GM18519 (cell line): ENCODE measurements at regions not wholly inside any gene's neighbourhood (a gene's known extent, or its start where the extent isn't known, plus 50 kb on each side); places are given as distances from the start of the nearest gene placed in this dataset.

Source experiments
- ATAC-seq: cut with Tn5 transposase; IDR thresholded peaks from one replicate; pipeline ENCODE4 v1.9.1; 2021; ENCODE audit warnings: mild to moderate bottlenecking, moderate library complexity; ENCODE audit not compliant: unreplicated experiment, low FRiP score

DNA sequence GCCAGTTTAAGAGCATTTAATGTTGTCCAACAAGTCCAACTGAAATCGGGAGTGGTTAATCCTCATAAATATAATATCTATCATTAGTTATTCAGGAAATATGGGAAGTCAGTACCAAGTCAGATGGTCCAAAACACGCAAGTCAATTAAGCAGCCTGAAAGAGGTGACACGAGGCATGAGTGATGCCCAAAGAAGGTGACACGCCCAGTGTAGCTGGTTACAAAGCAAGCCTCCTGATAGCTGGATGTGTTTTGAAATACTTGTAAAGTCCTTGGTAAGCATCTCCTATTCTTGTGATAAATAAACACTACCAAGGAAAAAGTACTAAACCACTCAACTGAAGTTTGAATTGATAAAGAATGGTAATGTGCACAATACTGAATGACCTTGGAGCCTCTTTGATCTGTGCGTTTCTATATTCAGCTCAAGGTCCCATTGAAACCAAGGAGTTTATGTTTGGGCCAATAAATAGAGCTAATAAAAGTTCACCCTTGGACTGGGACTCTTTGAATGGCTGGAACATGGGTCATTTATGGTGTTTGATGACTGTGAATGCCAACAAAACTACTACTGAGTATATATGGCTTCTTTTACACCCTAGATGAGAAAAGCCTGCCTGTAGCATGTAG is 93.2 kb upstream of the KLF3 start:
- no peak for ATAC-seq

GRCh38 chr4:38572793-38573192 is 91.2 kb upstream of the KLF3 start:
- ATAC-seq, result no peak

DNA sequence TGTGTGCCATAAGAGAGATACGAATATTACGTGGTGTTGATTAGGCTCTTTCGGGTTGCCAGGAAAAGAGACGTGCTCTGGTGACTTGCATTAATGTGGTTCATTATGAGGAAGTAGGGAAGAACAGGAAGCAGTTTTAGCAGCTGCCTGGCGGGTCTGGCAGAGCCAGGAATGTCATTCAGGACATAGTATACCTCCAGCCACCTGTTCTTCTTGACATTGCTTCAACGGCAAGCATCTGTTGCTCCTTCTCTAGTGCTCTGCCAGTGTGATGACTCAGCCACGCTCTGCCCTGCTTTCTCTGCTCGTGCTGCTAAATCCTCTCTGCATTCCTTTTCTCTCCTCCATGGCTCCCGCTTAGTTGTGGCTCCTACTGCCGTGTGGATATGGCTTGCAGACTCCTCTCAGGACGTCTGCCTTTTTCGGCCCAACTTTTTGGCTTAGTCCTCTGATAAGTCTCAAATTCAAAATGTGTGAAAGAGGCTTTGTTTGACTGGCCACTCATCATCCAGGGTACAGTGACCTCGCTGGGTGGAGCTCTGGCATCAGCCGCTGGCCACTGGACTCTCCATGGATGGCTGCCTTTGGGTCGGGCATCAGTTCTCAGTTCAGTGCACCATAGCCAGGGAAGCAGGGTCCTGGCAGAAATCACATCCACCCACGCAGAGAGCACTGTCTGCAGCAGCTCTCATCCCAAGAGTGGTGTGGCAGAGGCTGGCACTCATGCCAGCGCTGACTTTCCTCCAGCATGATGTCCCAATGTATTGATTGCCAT is 89.3 kb upstream of the KLF3 start:
- ATAC-seq, result no peak

DNA sequence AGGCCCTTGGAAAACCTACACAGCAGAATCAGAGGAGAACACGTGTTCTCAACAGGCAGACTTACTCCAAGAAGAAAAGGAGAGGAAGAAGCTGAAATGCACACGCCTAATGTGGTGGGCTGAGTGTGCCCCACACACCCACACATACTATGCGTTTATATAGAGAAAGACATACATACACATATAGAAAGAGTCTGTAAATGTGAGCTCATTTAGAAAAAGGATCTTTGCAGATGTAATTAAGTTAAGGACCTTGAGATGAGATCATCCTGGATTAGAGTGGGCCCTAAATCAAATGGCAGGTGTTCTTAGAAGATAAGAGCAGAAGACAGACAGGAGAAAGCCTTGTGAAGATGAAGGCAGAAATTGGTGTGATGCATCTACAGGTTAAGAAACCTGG is 87.2 kb upstream of the KLF3 start:
- ATAC-seq, result no peak

- no peak for ATAC-seq
Measured at GRCh38 chr4:38577462-38577861, 86.5 kb upstream of the KLF3 start.

DNA sequence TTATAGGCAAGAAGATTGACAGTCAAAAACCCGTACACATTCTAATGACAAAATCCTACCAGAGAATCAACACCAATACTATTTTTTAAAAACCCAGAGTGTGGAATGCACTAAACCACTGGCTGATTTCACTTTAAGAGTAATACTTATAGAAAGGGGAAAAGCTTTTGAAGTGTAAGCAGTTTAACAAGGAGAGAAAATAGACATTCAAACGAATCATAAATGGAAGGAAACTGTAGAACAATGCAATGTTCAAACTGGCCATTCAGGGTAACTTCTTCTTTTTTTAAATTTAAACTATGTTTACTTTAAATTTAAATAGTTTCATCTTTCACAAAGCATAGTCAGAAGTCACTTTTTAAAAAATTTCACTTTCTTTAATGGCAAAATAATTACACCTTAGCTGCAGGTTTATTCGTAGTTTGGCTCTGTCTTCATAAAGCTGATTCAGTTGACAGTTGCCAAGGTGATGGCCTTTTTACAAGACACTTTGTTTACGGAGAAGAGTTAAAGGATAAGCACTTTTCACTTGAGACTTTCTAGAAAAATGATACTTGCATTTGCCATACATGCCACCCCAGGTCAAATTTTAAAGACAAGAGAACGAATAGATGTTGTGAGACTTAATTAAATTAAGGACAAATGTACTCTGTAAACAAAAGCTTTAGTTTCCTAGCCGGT is 82.4 kb upstream of the KLF3 start:
- ATAC-seq, result no peak

DNA sequence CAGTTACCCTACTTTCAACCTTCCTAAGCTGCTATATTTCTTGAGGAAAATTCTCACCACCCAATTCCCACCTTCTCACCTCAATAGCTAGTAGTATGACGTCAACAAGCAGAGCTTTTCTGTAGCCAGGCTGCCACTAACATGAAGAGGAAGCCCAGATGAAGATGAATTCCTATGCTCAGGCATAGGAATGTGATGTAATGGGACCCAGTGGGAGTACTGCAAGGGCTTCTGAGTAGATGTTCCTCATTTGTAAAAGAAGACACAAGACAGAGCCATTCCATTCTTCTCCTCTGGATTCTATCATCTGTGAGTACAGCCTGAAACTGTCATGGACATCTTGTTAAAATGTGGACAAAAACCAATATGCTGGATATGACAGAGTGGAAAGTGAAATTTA is 81.6 kb upstream of the KLF3 start:
- no peak for ATAC-seq

DNA sequence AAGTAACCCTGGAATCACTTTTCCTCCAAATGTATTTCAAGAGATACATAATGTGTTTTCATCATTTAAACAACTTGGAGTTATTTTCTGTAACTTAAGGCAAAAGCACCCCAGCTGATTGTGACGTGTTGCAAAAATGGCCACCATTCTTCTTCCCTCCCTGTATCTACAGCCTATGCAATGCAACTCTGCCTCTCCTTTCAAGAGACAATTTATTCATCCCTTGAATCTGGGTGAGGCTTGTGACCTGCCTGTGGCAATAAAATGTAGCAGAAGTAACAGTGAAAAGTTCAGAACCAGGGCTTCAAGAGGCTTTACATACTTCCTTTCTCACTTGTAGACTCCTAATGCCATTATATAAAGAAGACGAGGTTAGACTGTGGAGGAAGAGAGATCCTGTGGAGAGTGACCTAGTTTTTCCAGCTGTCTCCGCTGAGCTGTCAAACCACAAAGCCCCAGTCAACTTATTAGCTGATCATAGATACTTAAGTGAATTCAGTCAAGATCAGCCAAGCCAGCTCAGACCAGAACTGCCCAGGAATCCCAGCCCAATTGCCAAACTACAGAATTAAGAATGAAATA is 81.0 kb upstream of the KLF3 start:
- no peak for ATAC-seq

DNA sequence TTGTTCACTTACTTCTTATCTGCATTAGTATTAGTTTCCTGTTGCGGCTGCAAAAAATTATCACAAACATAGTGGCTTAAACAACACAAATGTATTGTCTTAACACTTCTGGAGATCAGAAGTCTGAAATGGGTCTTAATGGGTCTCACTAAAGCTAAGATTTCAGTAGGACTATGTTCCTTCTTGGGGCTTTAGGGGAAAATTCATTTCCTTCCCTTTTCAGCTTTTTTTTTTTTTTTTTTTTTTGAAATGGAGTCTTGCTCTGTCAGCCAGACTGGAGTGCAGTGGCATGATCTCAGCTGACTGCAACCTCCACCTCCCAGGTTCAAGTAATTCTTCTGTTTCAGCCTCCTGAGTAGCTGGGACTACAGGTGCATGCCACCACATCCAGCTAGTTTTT is 78.1 kb upstream of the KLF3 start:
- ATAC-seq, result no peak

- ATAC-seq, result no peak
Measured at GRCh38 chr4:38587106-38587505, 76.9 kb upstream of the KLF3 start.

GRCh38 chr4:38590046-38590445 is 74.0 kb upstream of the KLF3 start:
- no peak for ATAC-seq

DNA sequence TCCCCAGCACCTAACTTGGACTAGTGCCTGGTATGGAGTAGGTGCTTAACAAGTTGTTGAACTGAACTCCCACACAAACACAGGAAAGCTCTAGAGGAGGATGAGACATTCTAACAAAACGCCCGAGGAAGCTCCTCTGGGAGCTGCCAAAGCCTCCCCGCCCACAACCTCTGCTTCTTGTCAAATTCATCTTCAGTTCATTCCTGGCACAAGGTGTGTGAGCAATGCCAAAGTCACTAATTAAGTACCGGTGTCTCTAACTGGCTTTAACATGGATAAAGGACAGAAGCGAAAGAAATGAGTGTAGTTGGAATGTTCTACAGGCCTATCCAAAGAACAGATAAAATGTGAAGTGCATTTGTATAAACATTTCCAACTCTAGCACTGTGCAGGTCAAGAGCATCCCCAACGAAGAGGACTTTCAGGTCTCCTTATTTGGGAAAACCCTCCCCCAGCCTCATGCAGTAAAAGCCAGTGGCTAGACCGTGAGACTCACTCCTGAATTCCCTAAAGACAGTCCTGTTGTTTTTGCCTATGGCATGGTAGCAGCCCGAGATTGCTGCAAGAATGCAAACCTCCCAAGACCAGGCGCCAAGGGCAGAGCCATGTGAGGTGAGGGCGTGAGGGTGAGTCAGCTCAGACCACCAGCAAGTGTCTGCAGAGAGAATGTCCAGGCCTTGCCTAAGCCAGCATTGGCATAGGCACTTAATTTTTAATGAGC is 72.2 kb upstream of the KLF3 start:
- no peak for ATAC-seq

DNA sequence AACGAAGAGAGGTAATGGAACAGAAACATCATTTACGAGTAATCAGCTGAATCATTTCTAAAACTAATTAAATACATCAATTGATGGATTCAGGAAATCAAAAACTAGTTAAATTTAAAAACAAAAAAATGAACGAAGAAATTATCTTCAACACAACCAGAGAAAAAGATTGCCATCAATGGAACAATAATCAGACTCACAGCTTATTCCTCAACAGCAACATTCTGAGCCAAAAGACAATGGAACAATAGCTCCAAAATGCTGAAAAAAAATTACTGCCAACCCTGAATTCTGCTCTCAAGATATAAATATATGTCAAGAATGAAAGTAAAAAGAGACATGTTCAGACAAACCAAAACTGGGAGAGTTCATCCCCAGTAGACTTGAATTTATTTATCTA is 65.5 kb upstream of the KLF3 start:
- no peak for ATAC-seq

DNA sequence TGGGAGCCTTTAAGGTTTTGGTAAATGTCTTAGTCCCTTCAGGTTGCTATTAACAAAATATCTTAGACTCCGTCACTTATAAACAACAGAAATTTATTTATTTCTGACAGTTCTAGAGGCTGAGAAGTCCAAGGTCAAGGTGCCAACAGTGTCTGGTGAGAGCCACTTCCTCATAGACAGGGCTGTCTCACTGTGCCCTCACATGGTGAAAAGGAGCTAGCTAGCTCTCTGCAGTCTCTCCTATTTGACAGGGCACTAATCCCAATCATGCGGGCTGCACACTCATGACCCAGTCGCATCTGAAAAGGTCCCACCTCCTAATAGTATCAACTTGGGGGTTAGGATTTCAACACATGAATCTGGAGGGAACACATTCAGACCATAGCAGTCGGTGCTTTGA is 63.4 kb upstream of the KLF3 start:
- ATAC-seq, result no peak

GRCh38 chr4:38601244-38601915 is 62.6 kb upstream of the KLF3 start:
- ATAC-seq, result no peak

DNA sequence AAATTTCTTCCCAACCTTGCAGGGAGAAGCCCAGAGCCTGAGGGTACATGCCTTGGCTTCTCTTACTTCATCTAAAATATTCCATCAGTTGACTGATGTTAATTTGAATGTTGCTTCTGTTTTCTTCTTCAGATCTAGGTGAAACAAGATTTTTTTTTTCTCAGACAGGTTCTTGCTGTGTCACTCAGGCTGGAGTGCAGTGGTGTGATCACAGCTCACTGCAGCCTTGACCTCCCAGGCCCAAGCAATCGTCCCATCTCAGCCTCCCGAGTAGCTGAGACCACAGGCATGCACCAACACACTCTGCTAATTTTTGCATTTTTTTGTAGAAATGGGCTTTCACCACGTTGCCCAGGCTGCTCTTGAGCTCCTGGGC is 62.1 kb upstream of the KLF3 start:
- no peak for ATAC-seq

DNA sequence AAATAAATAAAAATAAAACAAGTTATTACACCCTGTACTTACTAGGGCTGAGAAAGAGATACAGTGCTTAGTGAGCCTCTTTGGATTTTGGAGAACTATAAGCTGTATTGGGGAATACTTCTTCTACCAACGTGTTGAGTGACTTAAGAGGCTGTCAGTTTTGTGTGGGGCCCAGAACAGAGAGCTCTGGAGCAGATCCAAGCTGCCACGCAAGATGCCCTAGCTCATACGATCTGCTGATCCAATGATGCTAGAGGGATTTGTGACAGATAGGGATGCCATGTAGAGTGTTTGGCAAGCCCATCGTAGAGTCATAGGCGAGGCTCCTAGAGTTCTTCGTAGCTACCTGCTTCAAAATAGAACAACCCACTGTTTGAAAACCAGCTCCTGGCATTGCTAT is 60.3 kb upstream of the KLF3 start:
- no peak for ATAC-seq

- no peak for ATAC-seq
Measured at GRCh38 chr4:38605181-38605752, 58.7 kb upstream of the KLF3 start.

- ATAC-seq, result no peak
Measured at GRCh38 chr4:38605753-38606586, 58.0 kb upstream of the KLF3 start.
